ENCODE measurements at regions not wholly inside any gene's neighbourhood (a gene's known extent, or its start where the extent isn't known, plus 50 kb on each side); places are given as distances from the start of the nearest gene placed in this dataset.
"Not testable (repeated sequence)": the region's sequence is repeated elsewhere in the genome, so short reads cannot be mapped to it uniquely, and the experiment has no call there.

DNA sequence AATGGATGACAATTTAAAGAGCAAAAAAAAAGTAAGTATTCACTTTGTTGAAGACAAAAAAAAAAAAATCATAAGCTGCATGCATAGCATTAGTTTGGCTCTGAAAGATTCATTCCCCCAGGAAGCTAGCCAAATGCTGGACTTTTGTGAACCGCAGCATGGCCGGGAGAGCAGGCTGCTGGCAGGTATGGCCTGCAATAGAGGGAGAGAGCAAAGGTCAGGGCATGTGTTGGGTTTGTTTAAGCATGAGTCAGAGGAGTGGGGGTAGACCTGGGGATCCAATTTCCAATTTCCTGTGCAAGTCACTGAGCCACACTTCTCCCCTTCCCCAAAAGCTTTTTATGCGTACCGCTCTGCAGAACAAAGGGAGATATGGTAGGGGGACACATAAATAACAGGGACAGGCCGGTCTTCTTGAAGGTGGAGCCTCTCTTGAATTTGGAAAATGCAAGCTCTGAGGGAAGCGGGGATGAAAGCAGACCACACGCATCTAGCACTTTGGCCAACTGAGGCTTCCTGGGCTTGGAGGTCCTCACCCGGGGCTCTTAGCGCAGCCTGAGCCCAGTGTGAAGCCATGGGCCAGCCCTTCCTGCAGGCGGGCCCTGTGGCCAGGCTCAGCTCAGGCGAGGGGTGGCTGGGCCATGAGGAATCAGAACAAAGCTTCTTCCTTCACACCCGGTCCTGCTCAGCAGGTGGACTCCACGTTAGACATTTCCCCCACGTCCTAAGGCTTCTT is 171.1 kb downstream of the TOMM20 start:
- DNase-seq, result peak in 1 of 2 experiments; percentile 53

DNA sequence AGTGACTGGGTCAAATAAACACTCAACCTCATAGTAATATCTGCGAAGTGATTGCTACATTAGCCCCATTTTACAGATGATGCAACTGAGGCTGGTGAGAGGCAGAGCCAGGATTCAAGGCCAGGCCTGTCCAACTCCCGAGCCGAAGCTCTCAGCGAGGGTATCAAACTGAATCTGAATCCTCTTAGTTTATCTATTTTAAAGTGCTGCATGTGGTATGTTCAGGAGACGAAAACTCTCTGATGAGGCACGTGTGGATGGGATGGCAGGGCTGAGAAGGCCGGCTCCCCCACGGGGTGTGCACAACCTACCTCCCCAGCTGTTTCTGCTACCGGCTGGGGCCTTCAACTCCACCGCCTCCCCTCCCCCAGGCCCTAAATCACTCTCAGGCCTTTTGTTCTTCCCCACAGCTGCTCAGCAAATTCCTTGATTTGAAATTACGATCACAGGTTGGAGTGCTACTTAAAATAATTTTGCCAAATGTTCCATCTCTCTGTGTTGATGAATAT is 171.8 kb downstream of the TOMM20 start:
- DNase-seq, result peak; percentile 34 to 53

GRCh38 chr1:234955107-234955731 is 173.4 kb downstream of the TOMM20 start:
- no peak for DNase-seq

- DNase-seq, result no peak
Measured at GRCh38 chr1:234954613-234955012, 174.0 kb downstream of the TOMM20 start.

DNA sequence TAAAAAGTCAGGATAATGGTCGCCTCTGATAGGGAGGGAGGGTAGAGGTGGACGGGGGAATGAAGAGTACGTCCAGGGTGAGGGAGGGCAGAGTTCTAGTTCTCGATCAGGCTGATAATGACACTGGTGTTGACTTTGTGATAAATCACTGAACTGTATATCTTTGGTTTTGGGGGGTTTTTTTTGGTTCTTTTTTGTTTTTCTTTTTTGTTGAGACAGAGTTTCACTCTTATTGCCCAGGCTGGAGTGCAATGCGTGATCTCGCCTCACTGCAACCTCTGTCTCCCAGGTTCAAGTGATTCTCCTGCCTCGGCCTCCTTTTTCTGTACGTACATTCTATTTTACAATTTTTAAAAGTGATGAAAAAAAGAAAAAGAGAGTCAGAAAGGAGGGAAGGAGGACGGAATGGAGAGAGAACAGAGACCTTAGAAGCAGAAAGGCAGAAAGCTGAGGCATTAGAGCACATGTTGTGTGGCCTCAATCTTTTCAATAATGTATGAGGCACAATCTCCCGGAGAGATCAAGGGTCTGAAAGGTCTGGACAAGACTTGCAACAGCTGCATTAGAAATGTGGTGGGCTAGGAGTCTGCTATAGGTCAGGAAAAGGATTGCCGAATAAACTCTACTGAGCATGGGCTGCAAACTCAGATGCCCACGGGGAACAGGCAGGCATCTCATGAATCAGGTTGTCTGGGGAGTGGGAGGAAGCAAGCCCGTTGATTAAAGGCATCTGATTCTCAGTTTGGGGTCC is 174.8 kb downstream of the TOMM20 start:
- no peak for DNase-seq

DNA sequence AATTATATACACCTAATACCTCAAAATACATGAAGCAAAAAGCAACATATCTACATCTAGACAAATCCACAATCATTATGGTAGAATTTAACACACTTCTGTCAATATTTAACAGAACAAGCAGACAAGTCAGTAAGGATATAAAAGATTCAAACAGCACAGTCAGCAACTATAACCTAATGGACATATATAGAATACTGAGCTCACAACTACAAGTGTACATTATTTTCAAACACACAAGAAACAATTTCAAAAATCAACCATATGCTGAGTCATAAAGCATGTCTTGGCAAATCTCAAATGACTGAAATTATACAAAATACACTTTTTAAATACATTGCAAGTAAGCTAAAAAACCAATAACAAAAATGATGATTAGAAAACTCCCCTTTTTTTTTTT is 178.0 kb downstream of the TOMM20 start:
- DNase-seq, result no peak

DNA sequence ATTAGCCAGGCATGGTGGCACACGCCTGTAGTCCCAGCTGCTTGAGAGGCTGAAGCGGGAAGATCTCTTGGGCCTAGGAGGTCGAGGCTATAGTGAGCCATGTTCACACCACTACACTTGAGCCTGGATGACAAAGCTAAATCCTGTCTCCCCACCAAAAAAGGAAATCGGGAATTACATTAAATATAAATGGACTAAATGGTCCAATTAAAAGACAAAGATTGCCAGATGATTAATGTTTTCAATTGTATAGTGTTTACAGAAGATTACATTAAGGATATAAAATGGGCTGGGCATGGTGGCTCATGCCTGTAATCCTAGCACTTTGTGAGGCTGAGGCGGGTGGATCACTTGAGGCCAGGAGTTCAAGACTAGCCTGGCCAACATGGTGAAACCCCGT is 179.1 kb downstream of the TOMM20 start:
- not testable (repeated sequence) for DNase-seq

DNA sequence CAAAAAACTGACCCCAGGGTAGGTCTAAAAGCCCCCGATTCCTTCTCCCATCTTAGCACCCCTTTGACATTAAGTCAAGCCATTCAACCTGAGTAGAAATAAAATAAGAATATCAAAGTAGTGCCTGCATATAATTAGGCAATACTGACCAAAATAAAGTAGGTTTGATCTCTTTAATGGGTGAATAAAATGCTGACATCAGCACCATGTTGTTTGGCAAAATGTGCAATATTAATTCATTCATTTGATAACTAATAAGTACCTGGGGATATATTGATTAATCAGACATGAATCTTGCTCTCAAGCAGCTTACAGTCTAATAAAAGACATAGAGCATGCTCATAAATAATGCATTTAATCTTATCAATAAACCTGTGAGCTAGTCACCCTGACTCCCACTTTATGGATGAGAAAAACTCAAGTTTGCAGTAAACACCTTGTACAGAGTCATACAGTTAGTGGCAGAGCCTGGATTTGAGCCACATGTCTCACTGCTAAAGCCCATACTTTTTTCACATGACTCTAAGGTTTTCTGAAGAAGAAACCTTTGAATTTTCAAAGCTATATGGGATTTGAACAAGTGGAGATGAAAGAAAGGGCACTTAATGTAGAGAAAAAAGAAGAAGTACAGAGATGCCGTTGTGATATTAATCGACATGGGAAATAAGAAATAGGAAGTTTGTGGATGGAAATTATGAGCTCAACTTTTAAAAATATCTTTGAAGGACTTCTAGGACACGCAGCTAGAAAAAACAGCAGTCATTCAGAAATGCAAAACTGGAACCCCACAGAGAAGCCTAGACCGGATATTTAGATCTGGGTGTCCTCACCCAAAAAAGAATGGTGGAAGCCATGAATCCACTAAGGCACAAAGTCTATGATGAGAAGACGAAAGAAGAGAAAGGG is 183.9 kb downstream of the TOMM20 start:
- no peak for DNase-seq

DNA sequence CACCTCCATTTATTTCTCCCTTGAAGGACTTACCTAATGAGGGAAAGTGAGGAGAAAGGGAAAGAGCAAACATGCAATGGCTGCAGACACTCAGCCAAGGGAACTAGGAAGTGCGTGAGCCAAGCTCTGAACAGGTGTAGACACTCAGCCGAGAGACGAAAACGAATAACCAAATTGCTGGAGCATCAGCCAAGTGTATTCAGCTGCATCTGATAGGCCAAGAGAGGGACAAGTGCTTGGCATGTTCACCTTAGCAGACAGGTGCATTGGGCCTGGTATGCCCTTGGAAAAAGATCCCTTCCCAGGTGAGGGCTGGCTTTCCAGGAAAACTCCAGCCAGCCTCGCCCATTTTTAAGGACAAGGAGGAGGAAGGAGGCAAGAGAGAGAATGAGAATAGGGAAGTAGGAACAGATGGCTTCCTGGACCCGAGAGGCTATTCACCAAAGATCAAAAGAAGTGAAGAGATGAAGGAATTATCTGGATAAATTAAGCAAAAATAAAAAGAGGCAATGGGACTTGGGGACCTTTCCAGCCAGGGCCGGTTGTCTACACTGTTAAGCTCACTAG is 184.7 kb downstream of the TOMM20 start:
- DNase-seq, result peak in 1 of 2 experiments; percentile 31

DNA sequence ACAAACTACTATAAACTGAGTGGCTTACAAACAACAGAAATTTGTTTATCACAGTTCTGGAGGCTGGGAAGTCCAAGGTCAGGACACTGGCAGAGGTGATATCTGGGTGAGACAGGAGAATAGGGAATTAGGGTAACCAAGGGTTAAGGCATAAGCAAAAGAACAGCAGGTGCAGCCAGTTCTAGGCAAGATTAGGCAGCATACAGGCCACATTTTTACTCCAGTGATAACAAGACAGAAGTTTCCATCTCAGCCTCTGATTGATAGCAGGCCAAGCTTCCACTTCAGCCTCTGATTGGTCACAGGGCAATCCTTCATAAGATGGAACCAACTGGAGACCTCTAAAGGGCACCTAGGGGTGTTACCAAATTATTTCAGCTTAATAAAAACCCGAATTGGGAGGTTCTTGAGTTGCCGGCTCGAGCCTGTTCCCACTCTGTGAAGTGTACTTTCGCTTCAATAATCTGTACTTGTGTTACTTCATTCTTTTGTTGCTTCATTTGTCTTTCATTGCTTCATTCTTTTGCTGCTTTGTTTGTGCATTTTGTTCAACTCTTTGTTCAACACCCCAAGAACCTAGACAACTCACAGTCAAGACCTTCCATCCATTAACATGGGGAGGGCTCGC is 185.6 kb downstream of the TOMM20 start:
- no peak for DNase-seq

- DNase-seq, result no peak
Measured at GRCh38 chr1:234942012-234942332, 186.7 kb downstream of the TOMM20 start.

- no peak for DNase-seq
Measured at GRCh38 chr1:234941321-234942011, 187.2 kb downstream of the TOMM20 start.

GRCh38 chr1:234940841-234941240 is 187.8 kb downstream of the TOMM20 start:
- DNase-seq, result no peak

DNA sequence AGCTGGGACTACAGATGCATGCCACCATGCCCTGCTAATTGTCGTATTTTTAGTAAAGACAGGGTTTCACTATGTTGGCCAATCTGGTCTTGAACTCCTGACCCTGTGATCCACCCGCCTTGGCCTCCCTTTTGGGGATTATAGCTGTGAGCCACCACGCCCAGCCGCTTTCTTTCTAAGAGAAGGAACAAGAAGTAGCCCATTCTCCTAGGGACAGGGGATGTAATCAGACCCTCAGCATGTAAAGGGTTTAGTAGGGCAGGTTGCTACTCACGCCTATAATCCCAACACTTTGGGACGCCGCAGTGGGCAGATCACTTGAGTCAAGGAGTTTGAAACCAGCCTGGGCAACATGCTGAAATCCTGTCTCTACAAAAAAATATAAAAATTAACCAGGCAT is 189.7 kb downstream of the TOMM20 start:
- DNase-seq, result no peak

DNA sequence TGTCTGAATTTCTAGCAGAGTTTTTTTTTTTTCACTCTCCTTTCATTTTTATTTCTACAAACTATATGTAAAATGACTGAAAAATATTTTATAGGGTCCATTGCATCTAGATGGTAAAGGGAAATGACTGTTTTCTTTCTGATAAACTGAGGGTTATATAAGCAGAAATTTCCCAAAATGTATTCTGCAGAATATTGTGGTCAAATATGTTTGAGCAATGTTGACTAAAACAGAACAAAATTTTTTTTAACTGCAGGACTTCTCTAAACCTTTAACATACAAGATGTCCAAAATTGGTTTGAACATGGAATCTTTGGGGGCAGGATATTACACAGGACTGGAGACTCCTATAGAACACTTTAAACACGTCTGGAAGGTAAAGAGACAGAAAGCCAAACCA is 190.5 kb downstream of the TOMM20 start:
- DNase-seq, result no peak

GRCh38 chr1:234936612-234937389 is 191.8 kb downstream of the TOMM20 start:
- no peak for DNase-seq

- no peak for DNase-seq
Measured at GRCh38 chr1:234934611-234935033, 194.0 kb downstream of the TOMM20 start.

- DNase-seq, result no peak
Measured at GRCh38 chr1:234933475-234933874, 195.2 kb downstream of the TOMM20 start.

DNA sequence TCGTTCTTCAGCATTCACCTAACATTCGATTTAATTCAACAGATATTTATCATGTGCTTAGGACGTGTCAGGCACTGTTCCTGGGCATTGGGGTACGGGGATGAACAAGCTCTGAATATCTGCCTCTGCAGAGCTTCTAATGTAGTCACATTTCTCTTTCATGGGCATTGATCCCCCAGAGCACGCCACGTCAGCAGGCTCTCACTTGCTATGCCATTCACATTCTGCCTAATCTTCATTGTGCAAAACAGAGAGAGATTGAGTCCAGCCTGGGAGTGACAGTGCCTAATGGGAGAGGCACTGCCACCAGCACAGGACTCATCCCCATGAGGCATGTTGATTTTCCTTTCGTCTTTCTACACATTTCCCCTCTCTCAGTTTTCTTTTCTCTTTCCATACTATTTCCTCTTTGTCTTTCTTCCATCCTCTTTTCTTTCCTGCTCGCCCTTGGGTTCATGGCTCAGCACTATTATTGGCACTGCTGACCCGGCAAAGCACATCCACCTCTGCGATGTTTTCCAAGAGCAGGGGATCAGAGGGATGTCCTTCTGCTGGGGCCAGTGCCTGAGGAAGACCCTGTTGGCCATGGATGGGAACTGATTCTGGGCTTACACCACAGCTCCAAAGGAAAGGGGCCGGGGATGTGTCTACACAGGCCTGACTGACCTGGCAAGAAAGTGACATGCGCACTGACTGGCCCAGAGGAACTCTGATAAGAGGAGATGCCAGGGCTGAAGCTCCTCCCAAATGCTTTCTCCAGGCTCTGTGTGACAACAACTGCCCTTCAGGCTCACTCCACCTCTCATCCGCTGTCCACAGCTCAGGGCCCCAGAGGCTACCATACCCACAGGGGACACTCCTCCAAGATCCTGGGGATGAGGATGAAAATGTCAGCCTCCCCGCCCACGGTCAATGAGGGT is 195.9 kb downstream of the TOMM20 start:
- DNase-seq, result no peak
